Keratinocyte (primary cell): ENCODE measurements at regions not wholly inside any gene's neighbourhood (a gene's known extent, or its start where the extent isn't known, plus 50 kb on each side); places are given as distances from the start of the nearest gene placed in this dataset.

Experiments
- DNase-seq: peaks from one replicate; pipeline ENCODE4 v3.0.0-alpha.2; 2011; ENCODE audit warnings: low read depth, missing footprints, low spot score
- FAIRE-seq: peaks from 2 replicates; lab custom pipeline; 2011; peaks lifted over from hg19 to GRCh38; lab: Jason Lieb, UNC
- H2AFZ ChIP-seq: 2 replicates; pipeline ENCODE4 v1.6.0; 2012; ENCODE audit warnings: low read length, control low read depth, inconsistent platforms; ENCODE audit not compliant: control insufficient read depth
- H3K27ac ChIP-seq: 2 replicates; pipeline ENCODE4 v1.5.1; 2011; ENCODE audit warnings: low read length; ENCODE audit not compliant: control insufficient read depth, insufficient read depth
- H3K27me3 ChIP-seq: 3 replicates; pipeline ENCODE4 v1.6.0; 2011; ENCODE audit warnings: low read length; ENCODE audit not compliant: control insufficient read depth, insufficient read depth; ENCODE audit errors: extremely low read depth
- H3K36me3 ChIP-seq, 2 experiments: 2 replicates in 1 of 2; 3 replicates in 1 of 2; pipeline ENCODE4 v1.5.1; 2011; ENCODE audit warnings: low read length in 2 of 2, mild to moderate bottlenecking in 1 of 2; ENCODE audit not compliant: control insufficient read depth in 2 of 2, insufficient read depth in 2 of 2; ENCODE audit errors: extremely low read depth in 1 of 2
- H3K4me1 ChIP-seq: 3 replicates; pipeline ENCODE4 v1.5.1; 2011; ENCODE audit warnings: low read length; ENCODE audit not compliant: control insufficient read depth, insufficient read depth; ENCODE audit errors: extremely low read depth
- H3K4me2 ChIP-seq: 3 replicates; pipeline ENCODE4 v1.6.0; 2011; ENCODE audit warnings: low read depth, low read length; ENCODE audit not compliant: control insufficient read depth, insufficient read depth; ENCODE audit errors: extremely low read depth
- H3K4me3 ChIP-seq, 3 experiments: fragments of 200-600 bp in 1 of 3; sonication (generic) in 1 of 3; 2 replicates in 2 of 3; 3 replicates in 1 of 3; pipeline ENCODE4 v1.5.1; 2011 to 2016; ENCODE audit warnings: low read length in 3 of 3, mild to moderate bottlenecking in 3 of 3, control low read depth in 2 of 3, inconsistent platforms in 1 of 3, low read depth in 1 of 3, mixed read lengths in 1 of 3, mixed run types in 1 of 3, moderate library complexity in 1 of 3; ENCODE audit not compliant: control insufficient read depth in 2 of 3, insufficient read depth in 2 of 3; ENCODE audit errors: extremely low read depth in 1 of 3
- H3K79me2 ChIP-seq: 2 replicates; pipeline ENCODE4 v1.6.0; 2012; ENCODE audit warnings: low read length; ENCODE audit not compliant: control insufficient read depth, insufficient read depth
- H3K9ac ChIP-seq: 3 replicates; pipeline ENCODE4 v1.6.0; 2011; ENCODE audit warnings: low read length; ENCODE audit not compliant: control insufficient read depth, insufficient read depth; ENCODE audit errors: extremely low read depth
- H3K9me1 ChIP-seq: 3 replicates; pipeline ENCODE4 v1.6.0; 2011; ENCODE audit warnings: low read length; ENCODE audit not compliant: control insufficient read depth, insufficient read depth; ENCODE audit errors: extremely low read depth
- H3K9me3 ChIP-seq: 2 replicates; pipeline ENCODE4 v1.5.1; 2012; ENCODE audit warnings: low read depth, low read length; ENCODE audit not compliant: control insufficient read depth
- H4K20me1 ChIP-seq: 3 replicates; pipeline ENCODE4 v1.6.0; 2011; ENCODE audit warnings: low read length; ENCODE audit not compliant: control insufficient read depth, insufficient read depth; ENCODE audit errors: extremely low read depth
- EZH2 ChIP-seq: IDR thresholded peaks from one replicate; pipeline ENCODE4 v1.6.1; 2012; ENCODE audit warnings: inconsistent platforms, mild to moderate bottlenecking, low read length, moderate library complexity
- dilution Hi-C: fragments of 300-500 bp; cut with MboI; formaldehyde crosslinking; loops from one replicate; pipeline ENCODE4 v1.7.0; 2020; ENCODE audit warnings: low sequenced_read_pairs; ENCODE audit not compliant: extremely low pct_ligation_motif_present
- TF ChIP-seq, protein P1 (sequence below), 3 experiments: IDR thresholded peaks in 1 of 3; conservative IDR thresholded peaks in 1 of 3; optimal IDR thresholded peaks in 1 of 3; 2 replicates in 2 of 3; 3 replicates in 1 of 3; pipeline versions ENCODE3 to v1.5.1; 2011; ENCODE audit warnings: low read length in 3 of 3, mild to moderate bottlenecking in 3 of 3, moderate library complexity in 2 of 3, control low read depth in 1 of 3, inconsistent platforms in 1 of 3; ENCODE audit not compliant: insufficient read depth in 2 of 3; ENCODE audit errors: extremely low read depth in 1 of 3

- Histone ChIP-seq H3K9ac (no peak overlapping the region), H3K79me2 (no peaks in the 10 kb centered on the region), H3K4me2 (no peak overlapping the region), H2AFZ (no peak overlapping the region), H3K9me3 (peaks cover 20% of the 10 kb centered on the region), H3K4me3 (no peak overlapping the region), H3K4me1 (no peaks in the 10 kb centered on the region), H3K27me3 (no peaks in the 10 kb centered on the region), H3K9me1 (no peaks in the 10 kb centered on the region), H3K36me3 (no peaks in the 10 kb centered on the region), H3K27ac (no peak overlapping the region), H4K20me1 (no peaks in the 10 kb centered on the region)
- FAIRE-seq = no peak
- TF ChIP-seq, protein P1, sequence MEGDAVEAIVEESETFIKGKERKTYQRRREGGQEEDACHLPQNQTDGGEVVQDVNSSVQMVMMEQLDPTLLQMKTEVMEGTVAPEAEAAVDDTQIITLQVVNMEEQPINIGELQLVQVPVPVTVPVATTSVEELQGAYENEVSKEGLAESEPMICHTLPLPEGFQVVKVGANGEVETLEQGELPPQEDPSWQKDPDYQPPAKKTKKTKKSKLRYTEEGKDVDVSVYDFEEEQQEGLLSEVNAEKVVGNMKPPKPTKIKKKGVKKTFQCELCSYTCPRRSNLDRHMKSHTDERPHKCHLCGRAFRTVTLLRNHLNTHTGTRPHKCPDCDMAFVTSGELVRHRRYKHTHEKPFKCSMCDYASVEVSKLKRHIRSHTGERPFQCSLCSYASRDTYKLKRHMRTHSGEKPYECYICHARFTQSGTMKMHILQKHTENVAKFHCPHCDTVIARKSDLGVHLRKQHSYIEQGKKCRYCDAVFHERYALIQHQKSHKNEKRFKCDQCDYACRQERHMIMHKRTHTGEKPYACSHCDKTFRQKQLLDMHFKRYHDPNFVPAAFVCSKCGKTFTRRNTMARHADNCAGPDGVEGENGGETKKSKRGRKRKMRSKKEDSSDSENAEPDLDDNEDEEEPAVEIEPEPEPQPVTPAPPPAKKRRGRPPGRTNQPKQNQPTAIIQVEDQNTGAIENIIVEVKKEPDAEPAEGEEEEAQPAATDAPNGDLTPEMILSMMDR (optimal IDR thresholded peaks at IDR 0.05 in 1 of 3, IDR thresholded peaks at IDR 0.05 in 1 of 3, conservative IDR thresholded peaks at IDR 0.05 in 1 of 3; ENCODE audit: extremely low read depth in 1 of 3, insufficient read depth in 2 of 3, low read length in 3 of 3) = no peak
- TF ChIP-seq EZH2 = no peak
- dilution Hi-C loops = no loop called here
- no peak for DNase-seq
Observed at GRCh38 chr22:49210606-49211005, 617.1 kb downstream of the BRD1 start.

DNA sequence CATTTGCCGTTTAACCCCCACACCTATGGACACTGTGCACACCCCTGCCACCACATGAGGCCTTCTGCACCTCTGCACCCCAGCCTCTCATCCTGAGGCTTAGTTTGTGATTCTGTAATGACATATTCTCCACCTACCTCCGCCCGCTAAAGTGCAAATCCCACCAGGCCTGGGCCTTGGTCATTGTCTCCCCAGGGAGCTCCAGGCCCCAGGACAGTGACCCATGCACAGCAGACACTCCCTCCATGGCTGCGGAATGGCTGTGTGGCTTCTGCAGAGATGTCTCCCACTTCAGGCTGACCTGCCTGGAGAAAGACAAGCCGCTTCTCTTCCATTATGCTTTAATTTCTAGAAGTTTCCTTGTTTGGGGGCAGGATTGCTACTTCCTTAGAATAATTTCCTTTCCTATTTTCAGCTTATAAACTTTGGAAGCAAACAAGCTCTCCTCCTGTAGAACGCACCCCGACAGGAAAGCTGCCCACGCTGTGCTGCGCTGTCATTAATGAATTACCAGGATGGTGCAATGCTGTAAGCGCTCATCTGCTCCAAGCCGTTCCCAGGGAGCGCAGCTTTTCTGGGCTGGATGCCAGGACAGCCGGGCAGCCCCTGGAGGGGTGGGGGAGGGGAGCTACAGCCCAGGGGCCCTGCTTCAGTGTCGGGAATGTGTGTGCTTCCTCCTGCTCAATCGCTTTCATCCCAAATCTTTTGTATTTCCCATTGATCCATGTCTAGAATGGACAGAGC is 618.0 kb downstream of the BRD1 start:
- no peak for TF ChIP-seq EZH2
- TF ChIP-seq, protein P1 (optimal IDR thresholded peaks at IDR 0.05 in 1 of 3, IDR thresholded peaks at IDR 0.05 in 1 of 3, conservative IDR thresholded peaks at IDR 0.05 in 1 of 3; ENCODE audit: extremely low read depth in 1 of 3, insufficient read depth in 2 of 3, low read length in 3 of 3) = no peak
- H3K9me3 ChIP-seq = peaks cover 23% of the 10 kb centered on the region
- H3K36me3 ChIP-seq = no peaks in the 10 kb centered on the region
- dilution Hi-C loops = no loop called here
- no peak overlapping the region for H3K27ac ChIP-seq
- DNase-seq (no peak), FAIRE-seq (no peak)
- no peak overlapping the region for H3K4me3 ChIP-seq
- no peak overlapping the region for H3K9ac ChIP-seq
- H3K27me3 ChIP-seq = no peaks in the 10 kb centered on the region
- H3K4me1 ChIP-seq = no peaks in the 10 kb centered on the region
- H3K79me2 ChIP-seq = no peaks in the 10 kb centered on the region
- no peaks in the 10 kb centered on the region for H3K9me1 ChIP-seq
- H2AFZ ChIP-seq = no peak overlapping the region
- H4K20me1 ChIP-seq = no peaks in the 10 kb centered on the region
- H3K4me2 ChIP-seq = no peak overlapping the region
